ENCODE measurements at regions not wholly inside any gene's neighbourhood (a gene's known extent, or its start where the extent isn't known, plus 50 kb on each side); places are given as distances from the start of the nearest gene placed in this dataset.

DNA sequence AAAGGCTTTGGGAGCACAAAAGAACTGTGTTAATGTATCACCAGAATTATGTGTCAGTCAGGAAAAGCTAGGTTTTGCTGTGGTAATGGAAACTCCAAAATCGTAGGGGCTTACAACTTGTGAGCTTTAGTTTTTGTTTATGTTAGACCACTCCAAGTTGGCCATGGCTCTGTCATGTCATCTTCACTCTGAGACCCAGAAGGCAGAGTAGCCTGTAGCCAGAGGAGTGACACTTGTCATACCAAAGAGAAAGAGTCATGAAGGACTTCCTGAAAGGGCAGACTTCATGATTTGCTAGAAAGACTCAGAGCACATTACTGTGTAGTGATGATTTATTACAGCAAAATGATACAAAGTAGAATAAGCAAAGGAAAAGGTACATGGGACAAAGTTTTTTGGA, 133.6 kb upstream of the SSTR1 start:
- Histone ChIP-seq H3K27ac (ENCODE audit: low read length) (no peak overlapping the region), H3K36me3 (ENCODE audit: control insufficient read depth, insufficient read depth, low read length) (no peaks in the 10 kb centered on the region), H3K4me3 (ENCODE audit: low read length) (no peak overlapping the region), H3K27me3 (ENCODE audit: control insufficient read depth, insufficient read depth, low read length) (no peaks in the 10 kb centered on the region), H3K4me1 (ENCODE audit: control insufficient read depth, insufficient read depth, low read length) (peaks cover 2% of the 10 kb centered on the region; the same call in 1 of the 2 replicates), H3K9me3 (ENCODE audit: control insufficient read depth, insufficient read depth, low read length) (no peaks in the 10 kb centered on the region)
- WGBS (ENCODE audit: insufficient coverage, insufficient read length): no CpG with 5 or more reads among the region's 1 CpG
- no peak for DNase-seq (ENCODE audit: low read depth, low spot score)

DNA sequence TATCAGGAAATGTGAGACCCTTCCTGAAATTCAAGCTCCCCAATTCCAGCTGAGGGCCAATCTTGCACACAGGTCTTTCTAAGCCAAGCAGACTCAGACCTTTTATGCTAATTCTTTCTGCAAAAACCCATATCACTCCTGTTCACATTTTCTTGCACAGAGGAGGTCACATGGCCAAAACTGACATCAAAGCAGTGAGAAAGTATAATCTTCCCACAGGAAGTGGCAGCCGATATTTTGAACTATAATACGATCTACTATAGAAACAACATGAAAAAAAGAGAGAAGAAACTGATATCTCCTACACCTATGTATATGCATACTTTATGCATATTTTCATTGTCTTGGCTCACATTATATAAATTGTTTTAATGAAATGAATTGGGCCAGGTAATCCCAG, 132.9 kb upstream of the SSTR1 start:
- H3K4me3 ChIP-seq (ENCODE audit: low read length): no peak overlapping the region

DNA sequence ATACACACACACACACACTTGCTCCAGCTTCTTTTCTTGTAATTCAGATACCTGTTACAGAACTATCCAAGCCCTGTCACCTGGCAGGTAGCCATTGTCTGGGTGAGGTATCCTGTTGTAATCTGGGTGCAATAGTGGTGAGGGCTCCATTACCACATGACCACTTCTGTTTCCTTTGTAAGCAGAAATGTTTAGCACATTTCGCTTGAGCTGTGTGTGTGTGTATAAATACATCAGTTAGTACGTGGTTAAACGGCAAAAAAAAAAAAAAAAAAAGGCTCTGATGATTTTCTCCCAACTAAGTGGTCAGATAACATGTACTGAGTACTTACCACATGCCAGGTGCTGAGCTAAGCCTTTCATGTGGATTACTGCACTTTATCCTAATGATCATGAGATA, 129.3 kb upstream of the SSTR1 start:
- no peak overlapping the region for H3K4me3 ChIP-seq (ENCODE audit: low read length)
- no peak for DNase-seq (ENCODE audit: low read depth, low spot score)
- H3K9me3 ChIP-seq (ENCODE audit: control insufficient read depth, insufficient read depth, low read length): no peaks in the 10 kb centered on the region
- no CpG with 5 or more reads among the region's 3 CpGs for WGBS (ENCODE audit: insufficient coverage, insufficient read length)
- no peak overlapping the region for H3K27ac ChIP-seq (ENCODE audit: low read length)
- no peaks in the 10 kb centered on the region for H3K4me1 ChIP-seq (ENCODE audit: control insufficient read depth, insufficient read depth, low read length)
- H3K36me3 ChIP-seq (ENCODE audit: control insufficient read depth, insufficient read depth, low read length): no peaks in the 10 kb centered on the region
- no peaks in the 10 kb centered on the region for H3K27me3 ChIP-seq (ENCODE audit: control insufficient read depth, insufficient read depth, low read length)

More for the DNA sequence above, 132.9 kb upstream of the SSTR1 start:
- Histone ChIP-seq H3K4me1 (ENCODE audit: control insufficient read depth, insufficient read depth, low read length) (peaks cover 2% of the 10 kb centered on the region; the same call in 1 of the 2 replicates), H3K36me3 (ENCODE audit: control insufficient read depth, insufficient read depth, low read length) (no peaks in the 10 kb centered on the region), H3K27ac (ENCODE audit: low read length) (no peak overlapping the region), H3K27me3 (ENCODE audit: control insufficient read depth, insufficient read depth, low read length) (no peaks in the 10 kb centered on the region), H3K9me3 (ENCODE audit: control insufficient read depth, insufficient read depth, low read length) (no peaks in the 10 kb centered on the region)
- no peak for DNase-seq (ENCODE audit: low read depth, low spot score)
- no CpG with 5 or more reads among the region's 2 CpGs for WGBS (ENCODE audit: insufficient coverage, insufficient read length)

DNA sequence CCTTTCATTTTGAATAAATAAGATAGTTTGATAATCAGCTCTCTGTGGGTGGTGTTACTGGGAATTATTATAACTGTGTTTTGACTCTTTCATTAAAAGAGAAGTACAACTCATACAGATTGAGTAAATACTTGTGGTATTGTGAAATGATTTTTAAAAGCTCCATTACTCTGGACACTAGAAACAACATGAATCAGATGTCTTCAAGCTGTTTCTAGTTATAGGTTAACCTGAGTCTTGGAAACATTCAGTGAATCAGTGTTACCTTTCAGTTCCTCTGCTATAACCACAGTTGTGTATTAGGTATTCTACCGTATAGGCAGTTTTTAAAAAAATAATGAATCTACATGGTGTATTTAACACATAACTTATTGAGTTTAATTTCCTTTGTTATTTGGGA, 128.4 kb upstream of the SSTR1 start:
- no CpG with 5 or more reads among the region's 1 CpG for WGBS (ENCODE audit: insufficient coverage, insufficient read length)
- Histone ChIP-seq H3K27ac (ENCODE audit: low read length) (no peak overlapping the region), H3K4me1 (ENCODE audit: control insufficient read depth, insufficient read depth, low read length) (no peaks in the 10 kb centered on the region), H3K4me3 (ENCODE audit: low read length) (no peak overlapping the region), H3K27me3 (ENCODE audit: control insufficient read depth, insufficient read depth, low read length) (no peaks in the 10 kb centered on the region), H3K36me3 (ENCODE audit: control insufficient read depth, insufficient read depth, low read length) (no peaks in the 10 kb centered on the region), H3K9me3 (ENCODE audit: control insufficient read depth, insufficient read depth, low read length) (no peaks in the 10 kb centered on the region)
- DNase-seq (ENCODE audit: low read depth, low spot score): no peak

DNA sequence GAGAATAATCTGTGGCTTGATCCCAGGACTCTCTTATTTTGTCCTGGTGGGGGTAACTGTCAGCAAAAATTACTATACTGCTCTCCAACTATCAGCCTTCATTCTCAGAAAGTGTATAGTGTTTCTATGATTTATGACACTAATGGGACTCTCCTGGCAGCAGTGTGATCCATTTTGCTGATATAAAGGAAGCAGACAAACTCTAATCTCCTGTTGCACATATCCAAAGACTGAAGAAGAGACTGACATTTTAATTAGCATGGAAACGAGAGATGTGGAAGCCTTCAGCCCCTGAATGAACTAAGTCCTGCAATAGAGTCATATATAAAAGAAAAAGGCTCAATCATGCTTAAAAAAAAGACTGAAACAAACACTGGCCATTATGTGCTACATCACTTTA, 127.8 kb upstream of the SSTR1 start:
- H3K9me3 ChIP-seq (ENCODE audit: control insufficient read depth, insufficient read depth, low read length): no peaks in the 10 kb centered on the region
- WGBS (ENCODE audit: insufficient coverage, insufficient read length): no CpG with 5 or more reads among the region's 1 CpG
- H3K4me1 ChIP-seq (ENCODE audit: control insufficient read depth, insufficient read depth, low read length): no peaks in the 10 kb centered on the region
- H3K27me3 ChIP-seq (ENCODE audit: control insufficient read depth, insufficient read depth, low read length): no peaks in the 10 kb centered on the region
- no peak overlapping the region for H3K27ac ChIP-seq (ENCODE audit: low read length)
- no peak overlapping the region for H3K4me3 ChIP-seq (ENCODE audit: low read length)
- no peaks in the 10 kb centered on the region for H3K36me3 ChIP-seq (ENCODE audit: control insufficient read depth, insufficient read depth, low read length)
- DNase-seq (ENCODE audit: low read depth, low spot score): no peak

DNA sequence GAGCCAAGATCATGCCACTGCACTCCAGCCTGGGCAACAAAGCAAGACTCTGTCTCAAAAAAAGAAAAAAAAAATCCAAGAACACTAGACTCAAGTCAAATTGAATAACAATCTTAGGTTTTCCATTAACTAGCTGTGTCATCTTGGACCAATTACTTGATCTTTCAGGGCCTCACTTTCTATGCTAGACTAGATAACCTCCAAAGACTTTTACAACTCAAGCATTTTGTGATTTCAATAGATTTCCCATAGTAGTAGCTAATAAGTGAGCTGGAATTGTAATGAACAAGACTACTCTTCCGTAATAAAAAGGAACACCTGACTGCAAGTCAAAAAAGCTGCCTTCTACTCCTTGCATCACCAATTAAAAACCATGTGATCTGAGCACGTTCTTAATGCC, 127.0 kb upstream of the SSTR1 start:
- Histone ChIP-seq H3K4me3 (ENCODE audit: low read length) (no peak overlapping the region), H3K27me3 (ENCODE audit: control insufficient read depth, insufficient read depth, low read length) (no peaks in the 10 kb centered on the region), H3K9me3 (ENCODE audit: control insufficient read depth, insufficient read depth, low read length) (no peaks in the 10 kb centered on the region), H3K27ac (ENCODE audit: low read length) (no peak overlapping the region), H3K4me1 (ENCODE audit: control insufficient read depth, insufficient read depth, low read length) (no peaks in the 10 kb centered on the region), H3K36me3 (ENCODE audit: control insufficient read depth, insufficient read depth, low read length) (no peaks in the 10 kb centered on the region)
- WGBS (ENCODE audit: insufficient coverage, insufficient read length): no CpG with 5 or more reads among the region's 2 CpGs
- DNase-seq (ENCODE audit: low read depth, low spot score): no peak

DNA sequence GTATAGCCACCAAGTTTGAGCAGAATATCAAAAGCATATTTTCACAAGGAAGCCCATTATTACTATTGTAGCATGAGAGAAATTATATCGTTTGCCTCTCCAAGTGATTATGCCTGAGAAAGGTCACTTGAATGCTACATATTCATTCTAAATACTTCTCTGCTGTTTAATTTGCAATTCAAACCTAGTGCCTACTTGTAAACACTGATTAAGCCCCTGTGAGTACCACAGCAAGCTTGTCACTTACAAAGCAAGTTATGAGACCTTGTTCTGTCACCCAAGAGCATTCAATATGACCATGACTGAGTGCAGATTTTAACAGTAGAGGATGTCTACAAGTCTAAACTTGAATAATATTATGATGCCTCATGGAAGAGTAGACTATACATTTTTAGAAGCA, 124.7 kb upstream of the SSTR1 start:
- H3K36me3 ChIP-seq (ENCODE audit: control insufficient read depth, insufficient read depth, low read length): no peaks in the 10 kb centered on the region
- DNase-seq (ENCODE audit: low read depth, low spot score): no peak
- no CpG with 5 or more reads among the region's 1 CpG for WGBS (ENCODE audit: insufficient coverage, insufficient read length)
- no peak overlapping the region for H3K4me3 ChIP-seq (ENCODE audit: low read length)
- no peaks in the 10 kb centered on the region for H3K9me3 ChIP-seq (ENCODE audit: control insufficient read depth, insufficient read depth, low read length)
- H3K4me1 ChIP-seq (ENCODE audit: control insufficient read depth, insufficient read depth, low read length): no peaks in the 10 kb centered on the region
- no peak overlapping the region for H3K27ac ChIP-seq (ENCODE audit: low read length)
- H3K27me3 ChIP-seq (ENCODE audit: control insufficient read depth, insufficient read depth, low read length): no peaks in the 10 kb centered on the region

DNA sequence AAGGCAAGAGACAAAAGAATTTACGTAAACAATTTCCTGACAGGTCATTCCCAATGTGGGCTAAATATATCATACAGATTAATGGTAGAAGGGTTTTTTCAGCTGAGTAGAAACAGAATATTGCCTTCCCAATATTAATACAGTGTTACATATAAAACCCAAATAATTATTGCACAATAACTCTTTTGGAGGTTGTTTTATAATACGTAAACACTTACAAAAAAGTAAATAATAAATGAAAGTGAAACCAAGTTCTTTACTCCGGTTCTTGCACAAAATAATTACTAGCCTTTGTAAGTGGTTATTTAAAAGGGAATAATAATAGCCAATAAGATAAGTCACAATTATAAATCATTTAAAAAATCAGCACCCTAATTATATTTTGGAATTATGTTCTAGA, 118.6 kb upstream of the SSTR1 start:
- DNase-seq (ENCODE audit: low read depth, low spot score): no peak
- Histone ChIP-seq H3K36me3 (ENCODE audit: control insufficient read depth, insufficient read depth, low read length) (no peaks in the 10 kb centered on the region), H3K4me1 (ENCODE audit: control insufficient read depth, insufficient read depth, low read length) (no peaks in the 10 kb centered on the region), H3K27ac (ENCODE audit: low read length) (no peak overlapping the region), H3K4me3 (ENCODE audit: low read length) (no peak overlapping the region), H3K9me3 (ENCODE audit: control insufficient read depth, insufficient read depth, low read length) (peaks cover 1% of the 10 kb centered on the region; the same call in 1 of the 2 replicates), H3K27me3 (ENCODE audit: control insufficient read depth, insufficient read depth, low read length) (no peaks in the 10 kb centered on the region)
- WGBS (ENCODE audit: insufficient coverage, insufficient read length): no CpG with 5 or more reads among the region's 3 CpGs

DNA sequence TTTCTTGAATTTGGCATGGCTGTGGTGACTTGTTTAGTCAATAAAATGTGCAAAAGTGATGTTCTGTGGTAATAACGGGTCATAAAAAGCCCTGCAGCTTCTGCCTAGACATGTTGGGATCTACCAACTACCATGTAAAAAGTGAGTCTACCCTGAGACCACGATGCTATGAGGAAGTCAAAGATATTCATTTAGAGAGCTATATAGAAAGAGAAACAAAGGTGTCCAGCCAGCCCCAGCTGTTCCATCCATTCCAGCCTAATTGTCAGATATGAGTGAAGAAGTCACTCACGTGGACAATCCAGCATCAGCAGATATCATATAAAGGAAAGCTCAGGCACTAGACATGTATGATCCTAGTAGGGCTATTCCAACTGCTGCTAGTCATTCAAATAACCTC, 117.2 kb upstream of the SSTR1 start:
- DNase-seq (ENCODE audit: low read depth, low spot score): no peak
- Histone ChIP-seq H3K27ac (ENCODE audit: low read length) (no peak overlapping the region), H3K4me3 (ENCODE audit: low read length) (no peak overlapping the region), H3K9me3 (ENCODE audit: control insufficient read depth, insufficient read depth, low read length) (peaks cover 1% of the 10 kb centered on the region; the same call in 1 of the 2 replicates), H3K4me1 (ENCODE audit: control insufficient read depth, insufficient read depth, low read length) (no peaks in the 10 kb centered on the region), H3K27me3 (ENCODE audit: control insufficient read depth, insufficient read depth, low read length) (no peaks in the 10 kb centered on the region), H3K36me3 (ENCODE audit: control insufficient read depth, insufficient read depth, low read length) (no peaks in the 10 kb centered on the region)
- WGBS (ENCODE audit: insufficient coverage, insufficient read length): no CpG with 5 or more reads among the region's 3 CpGs

DNA sequence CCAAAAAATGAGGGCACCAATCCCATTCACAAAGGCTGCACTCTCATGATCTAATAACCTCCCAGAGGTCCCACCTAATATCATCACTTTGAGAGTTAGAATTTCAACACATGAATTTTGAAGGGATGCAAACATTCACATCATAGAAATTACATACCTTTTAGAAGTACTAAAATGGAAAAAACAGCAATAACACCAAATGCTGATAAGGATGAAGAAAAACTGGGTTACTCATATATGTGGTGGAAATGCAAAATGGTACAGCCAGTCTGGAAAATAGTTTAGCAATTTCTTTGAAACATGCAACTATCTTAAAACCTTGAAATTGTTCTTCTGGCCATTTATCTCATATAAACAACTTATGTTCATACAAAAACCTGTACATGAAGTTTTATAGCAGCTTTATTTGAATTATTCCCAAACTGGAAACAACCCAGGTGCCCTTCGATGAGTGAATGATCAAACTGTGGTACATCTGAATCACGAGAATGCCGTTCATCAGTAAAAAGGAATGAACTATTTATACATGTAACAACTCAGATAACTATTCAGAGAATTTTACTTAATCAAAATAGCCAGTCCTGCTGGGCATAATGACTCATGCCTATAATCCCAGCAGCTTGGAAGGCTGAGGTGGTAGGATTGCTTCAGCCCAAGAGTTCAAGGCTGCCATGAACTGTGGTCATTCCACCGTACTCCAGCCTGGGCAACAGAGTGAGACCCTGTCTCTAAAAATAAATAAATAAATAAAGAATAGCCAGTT, 109.4 kb upstream of the SSTR1 start:
- Histone ChIP-seq H3K36me3 (ENCODE audit: control insufficient read depth, insufficient read depth, low read length) (no peaks in the 10 kb centered on the region), H3K27ac (ENCODE audit: low read length) (no peak overlapping the region), H3K9me3 (ENCODE audit: control insufficient read depth, insufficient read depth, low read length) (no peaks in the 10 kb centered on the region; the same call in 1 of the 2 replicates), H3K4me1 (ENCODE audit: control insufficient read depth, insufficient read depth, low read length) (no peaks in the 10 kb centered on the region), H3K27me3 (ENCODE audit: control insufficient read depth, insufficient read depth, low read length) (no peaks in the 10 kb centered on the region), H3K4me3 (ENCODE audit: low read length) (no peak overlapping the region)
- DNase-seq (ENCODE audit: low read depth, low spot score): no peak
- no CpG with 5 or more reads among the region's 4 CpGs for WGBS (ENCODE audit: insufficient coverage, insufficient read length)

DNA sequence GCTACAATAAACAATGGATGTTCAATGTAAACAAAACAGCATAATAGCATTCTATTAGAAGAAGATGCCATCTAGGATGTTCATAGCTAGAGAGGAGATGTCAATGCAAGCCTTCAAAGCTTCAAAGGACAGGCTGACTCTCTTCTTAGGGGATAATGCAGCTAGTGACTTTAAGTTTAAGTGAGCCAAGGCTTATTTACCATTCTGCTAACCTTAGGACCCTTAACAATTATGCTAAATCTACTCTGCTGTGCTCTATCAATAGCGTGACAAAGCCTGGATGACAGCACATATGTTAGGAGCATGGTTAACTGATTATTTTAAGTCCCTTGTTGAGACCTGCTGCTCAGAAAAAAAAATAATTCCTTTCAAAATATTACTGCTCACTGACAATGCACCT, 106.0 kb upstream of the SSTR1 start:
- no peaks in the 10 kb centered on the region for H3K36me3 ChIP-seq (ENCODE audit: control insufficient read depth, insufficient read depth, low read length)
- no peak for DNase-seq (ENCODE audit: low read depth, low spot score)
- WGBS (ENCODE audit: insufficient coverage, insufficient read length): no CpG with 5 or more reads among the region's 1 CpG
- no peaks in the 10 kb centered on the region for H3K27me3 ChIP-seq (ENCODE audit: control insufficient read depth, insufficient read depth, low read length)
- no peak overlapping the region for H3K27ac ChIP-seq (ENCODE audit: low read length)
- H3K4me1 ChIP-seq (ENCODE audit: control insufficient read depth, insufficient read depth, low read length): no peaks in the 10 kb centered on the region
- H3K9me3 ChIP-seq (ENCODE audit: control insufficient read depth, insufficient read depth, low read length): no peaks in the 10 kb centered on the region; the same call in 1 of the 2 replicates
- H3K4me3 ChIP-seq (ENCODE audit: low read length): no peak overlapping the region
